H1 (cell line): ENCODE measurements at regions not wholly inside any gene's neighbourhood (a gene's known extent, or its start where the extent isn't known, plus 50 kb on each side); places are given as distances from the start of the nearest gene placed in this dataset.

Experiments
- CTCF ChIA-PET: fragments of 300-600 bp; sonication (Branson Sonifier 250); formaldehyde crosslinking; loops from one replicate; lab custom pipeline; 2021; ENCODE audit not compliant: partially characterized antibody; lab: Charles Lee
- POLR2A ChIA-PET: fragments of 300-600 bp; sonication (Branson Sonifier 250); formaldehyde crosslinking; loops from one replicate; lab custom pipeline; 2021; ENCODE audit warnings: inconsistent platforms; ENCODE audit not compliant: partially characterized antibody; lab: Charles Lee
- DNase-seq, 2 experiments: peaks; one replicate each; pipeline versions ENCODE4 v3.0.0 to v3.0.0-alpha.2; 2010 to 2022; ENCODE audit warnings: low spot score in 2 of 2, low read depth in 1 of 2, mixed read lengths in 1 of 2
- FAIRE-seq: peaks from 2 replicates; lab custom pipeline; 2011; peaks lifted over from hg19 to GRCh38; lab: Jason Lieb, UNC
- H2AFZ ChIP-seq: 2 replicates; pipeline ENCODE4 v1.8.1; 2012; ENCODE audit warnings: low read length, inconsistent platforms
- H2AK5ac ChIP-seq: 2 replicates; pipeline ENCODE4 v1.6.1; 2013; ENCODE audit warnings: low read depth, low read length
- H2BK120ac ChIP-seq: replicated peaks from 2 replicates; pipeline ENCODE3; 2013; ENCODE audit warnings: low read depth, low read length, inconsistent platforms
- H2BK12ac ChIP-seq: 2 replicates; pipeline ENCODE4 v1.6.1; 2013; ENCODE audit warnings: low read depth, low read length
- H2BK15ac ChIP-seq: 2 replicates; pipeline ENCODE4 v1.6.1; 2013; ENCODE audit warnings: low read length
- H2BK20ac ChIP-seq: 2 replicates; pipeline ENCODE4 v1.6.1; 2013; ENCODE audit warnings: low read length
- H2BK5ac ChIP-seq: 2 replicates; pipeline ENCODE4 v1.6.1; 2013; ENCODE audit warnings: low read depth, low read length
- H3K14ac ChIP-seq: 2 replicates; pipeline ENCODE4 v1.6.1; 2013; ENCODE audit warnings: inconsistent platforms; ENCODE audit not compliant: insufficient read length
- H3K18ac ChIP-seq: 2 replicates; pipeline ENCODE4 v1.6.1; 2013; ENCODE audit warnings: low read length; ENCODE audit errors: extremely low read depth
- H3K23ac ChIP-seq: 2 replicates; pipeline ENCODE4 v1.6.1; 2013; ENCODE audit warnings: inconsistent platforms; ENCODE audit not compliant: insufficient read length
- H3K23me2 ChIP-seq: 2 replicates; pipeline ENCODE4 v1.6.1; 2013; ENCODE audit warnings: low read depth, low read length
- H3K27ac ChIP-seq: 2 replicates; pipeline ENCODE4 v1.6.1; 2011; ENCODE audit warnings: low read depth, low read length, inconsistent platforms
- H3K27me3 ChIP-seq, 4 experiments: replicated peaks in 1 of 4; 1 replicate in 1 of 4; 2 replicates in 3 of 4; pipeline versions ENCODE4 v1.6.1 to v1.8.1; 2011 to 2013; ENCODE audit warnings: low read length in 3 of 4, mild to moderate bottlenecking in 3 of 4, inconsistent platforms in 2 of 4, mixed read lengths in 2 of 4, moderate library complexity in 1 of 4; ENCODE audit not compliant: control insufficient read depth in 3 of 4, insufficient read depth in 3 of 4; ENCODE audit errors: extremely low read depth in 1 of 4
- H3K36me3 ChIP-seq, 4 experiments: 2 replicates each; pipeline versions ENCODE4 v1.6.1 to v1.8.1; 2011 to 2013; ENCODE audit warnings: mild to moderate bottlenecking in 4 of 4, low read length in 3 of 4, moderate library complexity in 2 of 4, control low read depth in 1 of 4, inconsistent platforms in 1 of 4; ENCODE audit not compliant: insufficient read depth in 4 of 4, control insufficient read depth in 2 of 4
- H3K4ac ChIP-seq: replicated peaks from 2 replicates; pipeline ENCODE3; 2013; ENCODE audit warnings: low read length, low read depth, mixed read lengths, inconsistent platforms; ENCODE audit not compliant: insufficient read length
- H3K4me1 ChIP-seq, 4 experiments: replicated peaks in 1 of 4; 1 replicate in 1 of 4; 2 replicates in 3 of 4; pipeline versions ENCODE4 v1.6.1 to v1.8.1; 2011 to 2013; ENCODE audit warnings: low read length in 3 of 4, inconsistent platforms in 2 of 4, mixed read lengths in 1 of 4; ENCODE audit not compliant: insufficient read depth in 4 of 4, control insufficient read depth in 3 of 4
- H3K4me2 ChIP-seq, 2 experiments: 2 replicates each; pipeline versions ENCODE4 v1.6.1 to v1.8.1; 2011 to 2013; ENCODE audit warnings: low read depth in 2 of 2, low read length in 2 of 2, control low read depth in 1 of 2, inconsistent platforms in 1 of 2, mild to moderate bottlenecking in 1 of 2; ENCODE audit not compliant: insufficient read depth in 1 of 2
- H3K4me3 ChIP-seq, 4 experiments: fragments of 200-600, 300-600 bp in 1 of 4; sonication (generic), shearing (Covaris generic), sonication (Bioruptor Twin) in 1 of 4; 2 replicates each; pipeline versions ENCODE4 v1.5.1 to v1.8.1; 2011 to 2016; ENCODE audit warnings: low read length in 4 of 4, low read depth in 3 of 4, control low read depth in 2 of 4, inconsistent platforms in 2 of 4, mild to moderate bottlenecking in 2 of 4, mixed read lengths in 1 of 4, moderate library complexity in 1 of 4; ENCODE audit not compliant: insufficient read depth in 2 of 4; ENCODE audit errors: extremely low read depth in 1 of 4
- H3K56ac ChIP-seq: replicated peaks from 2 replicates; pipeline ENCODE3; 2013; ENCODE audit warnings: low read depth, mild to moderate bottlenecking, mixed read lengths, low read length, inconsistent platforms; ENCODE audit not compliant: insufficient read length
- H3K79me1 ChIP-seq: 2 replicates; pipeline ENCODE4 v1.6.1; 2013; ENCODE audit warnings: low read depth, low read length, control low read depth
- H3K79me2 ChIP-seq, 2 experiments: 2 replicates each; pipeline versions ENCODE4 v1.6.1 to v1.8.1; 2012 to 2013; ENCODE audit warnings: low read length in 2 of 2, mild to moderate bottlenecking in 2 of 2, inconsistent platforms in 1 of 2; ENCODE audit not compliant: insufficient read depth in 2 of 2, control insufficient read depth in 1 of 2
- H3K9ac ChIP-seq, 4 experiments: replicated peaks in 1 of 4; 1 replicate in 1 of 4; 2 replicates in 3 of 4; pipeline versions ENCODE4 v1.6.1 to v1.8.1; 2011 to 2013; ENCODE audit warnings: low read depth in 3 of 4, low read length in 3 of 4, control low read depth in 2 of 4, mild to moderate bottlenecking in 2 of 4, moderate library complexity in 2 of 4, inconsistent platforms in 1 of 4; ENCODE audit errors: extremely low read depth in 1 of 4
- H3K9me3 ChIP-seq, 2 experiments: 2 replicates each; pipeline versions ENCODE4 v1.6.1 to v1.8.1; 2012 to 2013; ENCODE audit warnings: mild to moderate bottlenecking in 2 of 2, moderate library complexity in 2 of 2, control low read depth in 1 of 2, inconsistent platforms in 1 of 2, low read depth in 1 of 2, low read length in 1 of 2, mixed read lengths in 1 of 2; ENCODE audit not compliant: insufficient read depth in 2 of 2
- H4K20me1 ChIP-seq, 2 experiments: replicated peaks in 1 of 2; 2 replicates each; pipeline versions ENCODE3 to v1.8.1; 2011 to 2013; ENCODE audit warnings: inconsistent platforms in 2 of 2, low read length in 2 of 2, mild to moderate bottlenecking in 1 of 2; ENCODE audit not compliant: insufficient read depth in 2 of 2, control insufficient read depth in 1 of 2
- H4K5ac ChIP-seq: 2 replicates; pipeline ENCODE4 v1.6.1; 2013; ENCODE audit warnings: low read length, low read depth, mixed read lengths, inconsistent platforms; ENCODE audit not compliant: insufficient read length
- H4K8ac ChIP-seq: 2 replicates; pipeline ENCODE4 v1.8.0; 2013; ENCODE audit warnings: mild to moderate bottlenecking, moderate library complexity, low read length, inconsistent platforms; ENCODE audit not compliant: insufficient read depth; ENCODE audit errors: extremely low read depth
- H4K91ac ChIP-seq: replicated peaks from 2 replicates; pipeline ENCODE3; 2013; ENCODE audit warnings: low read length, mixed read lengths, inconsistent platforms; ENCODE audit not compliant: insufficient read length
- WGBS, 2 experiments: shearing (Covaris generic) in 1 of 2; methylation state at CpG; one replicate each; pipeline versions ENCODE4 v1.1.6 to v1.1.7; 2013 to 2015; ENCODE audit warnings: low lambda C conversion rate in 2 of 2, mixed read lengths in 2 of 2, inconsistent platforms in 1 of 2, low coverage in 1 of 2, missing lambda C conversion rate in 1 of 2; ENCODE audit not compliant: insufficient replicate concordance in 2 of 2, insufficient coverage in 1 of 2, insufficient read length in 1 of 2; ENCODE audit errors: extremely low coverage in 1 of 2, missing lambda C conversion rate in 1 of 2; 5-methylcytosine and 5-hydroxymethylcytosine counted together
- TF ChIP-seq, protein P1 (sequence below): fragments of 300-600 bp; sonication (generic); IDR thresholded peaks from 2 replicates; pipeline ENCODE4 v1.7.1; 2012; ENCODE audit warnings: low read length, moderate library complexity, mild to moderate bottlenecking, inconsistent platforms; ENCODE audit not compliant: insufficient replicate concordance

DNA sequence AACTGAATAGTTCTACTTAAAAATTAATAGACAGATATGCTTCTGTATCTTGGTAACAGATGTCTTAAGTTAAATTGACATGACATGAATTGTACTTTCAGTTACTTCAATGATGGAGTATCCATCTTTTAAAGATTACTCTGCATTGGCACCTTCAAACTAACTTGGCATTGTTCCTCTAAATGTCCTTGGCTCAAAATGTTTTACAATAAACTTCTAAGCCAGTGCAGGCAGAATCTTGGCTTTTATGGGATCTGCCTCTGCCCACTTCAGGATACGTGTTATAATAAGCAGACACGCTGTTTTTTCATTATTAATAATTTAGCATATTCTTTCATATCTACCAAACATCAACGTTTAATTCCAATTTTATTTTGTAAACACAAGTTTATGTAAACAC lies 873.4 kb upstream of the ADAMTS5 start:
- Histone ChIP-seq H2BK20ac (no peak overlapping the region), H3K4ac (no peak overlapping the region), H2BK5ac (no peak overlapping the region), H2AFZ (no peak overlapping the region), H3K23me2 (no peaks in the 10 kb centered on the region), H2BK12ac (no peak overlapping the region), H4K8ac (no peak overlapping the region), H2AK5ac (no peak overlapping the region), H4K20me1 (no peaks in the 10 kb centered on the region), H3K9me3 (no peaks in the 10 kb centered on the region), H2BK120ac (no peak overlapping the region), H3K9ac (no peak overlapping the region), H4K91ac (no peak overlapping the region), H3K18ac (no peak overlapping the region), H3K56ac (no peak overlapping the region), H3K36me3 (no peaks in the 10 kb centered on the region), H3K4me3 (no peak overlapping the region), H4K5ac (no peak overlapping the region), H3K79me2 (no peaks in the 10 kb centered on the region), H2BK15ac (no peak overlapping the region), H3K14ac (no peak overlapping the region), H3K4me1 (no peaks in the 10 kb centered on the region), H3K4me2 (no peak overlapping the region), H3K23ac (no peak overlapping the region), H3K27ac (no peak overlapping the region), H3K79me1 (no peaks in the 10 kb centered on the region), H3K27me3 (no peaks in the 10 kb centered on the region)
- ChIA-PET CTCF (no interaction called here), POLR2A (no interaction called here)
- FAIRE-seq = no peak
- WGBS, 2 experiments = 89 to 100% methylated on average over 1 to 3 of the region's 3 CpGs
- no peak for DNase-seq
- TF ChIP-seq, protein P1, sequence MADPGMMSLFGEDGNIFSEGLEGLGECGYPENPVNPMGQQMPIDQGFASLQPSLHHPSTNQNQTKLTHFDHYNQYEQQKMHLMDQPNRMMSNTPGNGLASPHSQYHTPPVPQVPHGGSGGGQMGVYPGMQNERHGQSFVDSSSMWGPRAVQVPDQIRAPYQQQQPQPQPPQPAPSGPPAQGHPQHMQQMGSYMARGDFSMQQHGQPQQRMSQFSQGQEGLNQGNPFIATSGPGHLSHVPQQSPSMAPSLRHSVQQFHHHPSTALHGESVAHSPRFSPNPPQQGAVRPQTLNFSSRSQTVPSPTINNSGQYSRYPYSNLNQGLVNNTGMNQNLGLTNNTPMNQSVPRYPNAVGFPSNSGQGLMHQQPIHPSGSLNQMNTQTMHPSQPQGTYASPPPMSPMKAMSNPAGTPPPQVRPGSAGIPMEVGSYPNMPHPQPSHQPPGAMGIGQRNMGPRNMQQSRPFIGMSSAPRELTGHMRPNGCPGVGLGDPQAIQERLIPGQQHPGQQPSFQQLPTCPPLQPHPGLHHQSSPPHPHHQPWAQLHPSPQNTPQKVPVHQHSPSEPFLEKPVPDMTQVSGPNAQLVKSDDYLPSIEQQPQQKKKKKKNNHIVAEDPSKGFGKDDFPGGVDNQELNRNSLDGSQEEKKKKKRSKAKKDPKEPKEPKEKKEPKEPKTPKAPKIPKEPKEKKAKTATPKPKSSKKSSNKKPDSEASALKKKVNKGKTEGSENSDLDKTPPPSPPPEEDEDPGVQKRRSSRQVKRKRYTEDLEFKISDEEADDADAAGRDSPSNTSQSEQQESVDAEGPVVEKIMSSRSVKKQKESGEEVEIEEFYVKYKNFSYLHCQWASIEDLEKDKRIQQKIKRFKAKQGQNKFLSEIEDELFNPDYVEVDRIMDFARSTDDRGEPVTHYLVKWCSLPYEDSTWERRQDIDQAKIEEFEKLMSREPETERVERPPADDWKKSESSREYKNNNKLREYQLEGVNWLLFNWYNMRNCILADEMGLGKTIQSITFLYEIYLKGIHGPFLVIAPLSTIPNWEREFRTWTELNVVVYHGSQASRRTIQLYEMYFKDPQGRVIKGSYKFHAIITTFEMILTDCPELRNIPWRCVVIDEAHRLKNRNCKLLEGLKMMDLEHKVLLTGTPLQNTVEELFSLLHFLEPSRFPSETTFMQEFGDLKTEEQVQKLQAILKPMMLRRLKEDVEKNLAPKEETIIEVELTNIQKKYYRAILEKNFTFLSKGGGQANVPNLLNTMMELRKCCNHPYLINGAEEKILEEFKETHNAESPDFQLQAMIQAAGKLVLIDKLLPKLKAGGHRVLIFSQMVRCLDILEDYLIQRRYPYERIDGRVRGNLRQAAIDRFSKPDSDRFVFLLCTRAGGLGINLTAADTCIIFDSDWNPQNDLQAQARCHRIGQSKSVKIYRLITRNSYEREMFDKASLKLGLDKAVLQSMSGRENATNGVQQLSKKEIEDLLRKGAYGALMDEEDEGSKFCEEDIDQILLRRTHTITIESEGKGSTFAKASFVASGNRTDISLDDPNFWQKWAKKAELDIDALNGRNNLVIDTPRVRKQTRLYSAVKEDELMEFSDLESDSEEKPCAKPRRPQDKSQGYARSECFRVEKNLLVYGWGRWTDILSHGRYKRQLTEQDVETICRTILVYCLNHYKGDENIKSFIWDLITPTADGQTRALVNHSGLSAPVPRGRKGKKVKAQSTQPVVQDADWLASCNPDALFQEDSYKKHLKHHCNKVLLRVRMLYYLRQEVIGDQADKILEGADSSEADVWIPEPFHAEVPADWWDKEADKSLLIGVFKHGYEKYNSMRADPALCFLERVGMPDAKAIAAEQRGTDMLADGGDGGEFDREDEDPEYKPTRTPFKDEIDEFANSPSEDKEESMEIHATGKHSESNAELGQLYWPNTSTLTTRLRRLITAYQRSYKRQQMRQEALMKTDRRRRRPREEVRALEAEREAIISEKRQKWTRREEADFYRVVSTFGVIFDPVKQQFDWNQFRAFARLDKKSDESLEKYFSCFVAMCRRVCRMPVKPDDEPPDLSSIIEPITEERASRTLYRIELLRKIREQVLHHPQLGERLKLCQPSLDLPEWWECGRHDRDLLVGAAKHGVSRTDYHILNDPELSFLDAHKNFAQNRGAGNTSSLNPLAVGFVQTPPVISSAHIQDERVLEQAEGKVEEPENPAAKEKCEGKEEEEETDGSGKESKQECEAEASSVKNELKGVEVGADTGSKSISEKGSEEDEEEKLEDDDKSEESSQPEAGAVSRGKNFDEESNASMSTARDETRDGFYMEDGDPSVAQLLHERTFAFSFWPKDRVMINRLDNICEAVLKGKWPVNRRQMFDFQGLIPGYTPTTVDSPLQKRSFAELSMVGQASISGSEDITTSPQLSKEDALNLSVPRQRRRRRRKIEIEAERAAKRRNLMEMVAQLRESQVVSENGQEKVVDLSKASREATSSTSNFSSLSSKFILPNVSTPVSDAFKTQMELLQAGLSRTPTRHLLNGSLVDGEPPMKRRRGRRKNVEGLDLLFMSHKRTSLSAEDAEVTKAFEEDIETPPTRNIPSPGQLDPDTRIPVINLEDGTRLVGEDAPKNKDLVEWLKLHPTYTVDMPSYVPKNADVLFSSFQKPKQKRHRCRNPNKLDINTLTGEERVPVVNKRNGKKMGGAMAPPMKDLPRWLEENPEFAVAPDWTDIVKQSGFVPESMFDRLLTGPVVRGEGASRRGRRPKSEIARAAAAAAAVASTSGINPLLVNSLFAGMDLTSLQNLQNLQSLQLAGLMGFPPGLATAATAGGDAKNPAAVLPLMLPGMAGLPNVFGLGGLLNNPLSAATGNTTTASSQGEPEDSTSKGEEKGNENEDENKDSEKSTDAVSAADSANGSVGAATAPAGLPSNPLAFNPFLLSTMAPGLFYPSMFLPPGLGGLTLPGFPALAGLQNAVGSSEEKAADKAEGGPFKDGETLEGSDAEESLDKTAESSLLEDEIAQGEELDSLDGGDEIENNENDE = no peak
